NCI-H1092 treated with DMSO at 0.1 percent for 48 hours (cell line): ENCODE measurements at regions not wholly inside any gene's neighbourhood (a gene's known extent, or its start where the extent isn't known, plus 50 kb on each side); places are given as distances from the start of the nearest gene placed in this dataset.
"Not testable (repeated sequence)": the region's sequence is repeated elsewhere in the genome, so short reads cannot be mapped to it uniquely, and the experiment has no call there.

Experiments
- DNase-seq: peaks from one replicate; lab custom pipeline; 2025; lab: John Stamatoyannopoulos, UW

GRCh38 chr11:25613865-25614264 lies 718.1 kb upstream of the ANO3 start:
- DNase-seq: no peak

- DNase-seq: no peak
Measured at GRCh38 chr11:25615069-25615468, 716.9 kb upstream of the ANO3 start.

- DNase-seq: no peak
Measured at GRCh38 chr11:25615841-25616240, 716.1 kb upstream of the ANO3 start.

GRCh38 chr11:25625094-25625493 lies 706.8 kb upstream of the ANO3 start:
- no peak for DNase-seq

- no peak for DNase-seq
Measured at GRCh38 chr11:25628030-25628429, 703.9 kb upstream of the ANO3 start.

- DNase-seq: no peak
Measured at GRCh38 chr11:25633230-25633629, 698.7 kb upstream of the ANO3 start.

- not testable (repeated sequence) for DNase-seq
Measured at GRCh38 chr11:25649220-25649619, 682.7 kb upstream of the ANO3 start.

- DNase-seq: no peak
Measured at GRCh38 chr11:25650319-25650718, 681.6 kb upstream of the ANO3 start.

GRCh38 chr11:25655636-25656035 lies 676.3 kb upstream of the ANO3 start:
- DNase-seq: no peak

- DNase-seq: no peak
Measured at GRCh38 chr11:25658916-25659315, 673.0 kb upstream of the ANO3 start.

GRCh38 chr11:25659706-25660105 lies 672.2 kb upstream of the ANO3 start:
- no peak for DNase-seq

- no peak for DNase-seq
Measured at GRCh38 chr11:25667871-25668270, 664.1 kb upstream of the ANO3 start.

GRCh38 chr11:25691959-25692358 lies 640.0 kb upstream of the ANO3 start:
- DNase-seq: no peak

- no peak for DNase-seq
Measured at GRCh38 chr11:25702417-25702816, 629.5 kb upstream of the ANO3 start.

GRCh38 chr11:25710975-25711374 lies 621.0 kb upstream of the ANO3 start:
- no peak for DNase-seq

GRCh38 chr11:25727944-25728343 lies 604.0 kb upstream of the ANO3 start:
- no peak for DNase-seq

GRCh38 chr11:25730230-25730629 lies 601.7 kb upstream of the ANO3 start:
- no peak for DNase-seq

GRCh38 chr11:25733777-25734176 lies 598.2 kb upstream of the ANO3 start:
- no peak for DNase-seq

GRCh38 chr11:25734591-25735211 lies 597.2 kb upstream of the ANO3 start:
- DNase-seq: no peak

- no peak for DNase-seq
Measured at GRCh38 chr11:25737071-25737675, 594.8 kb upstream of the ANO3 start.

GRCh38 chr11:25741886-25742285 lies 590.0 kb upstream of the ANO3 start:
- no peak for DNase-seq

- DNase-seq: no peak
Measured at GRCh38 chr11:25742800-25743199, 589.1 kb upstream of the ANO3 start.

- no peak for DNase-seq
Measured at GRCh38 chr11:25755381-25755780, 576.5 kb upstream of the ANO3 start.

- no peak for DNase-seq
Measured at GRCh38 chr11:25755918-25756584, 575.9 kb upstream of the ANO3 start.
